HK-2 (cell line): ENCODE measurements at regions not wholly inside any gene's neighbourhood (a gene's known extent, or its start where the extent isn't known, plus 50 kb on each side); places are given as distances from the start of the nearest gene placed in this dataset.

Experiments
- DNase-seq: peaks from one replicate; pipeline ENCODE4 v3.0.0-alpha.2; 2018; ENCODE audit not compliant: unreplicated experiment

GRCh38 chr1:3954170-3955169 lies 54.4 kb upstream of the C1orf174 start:
- peak; percentile 10 for DNase-seq

DNA sequence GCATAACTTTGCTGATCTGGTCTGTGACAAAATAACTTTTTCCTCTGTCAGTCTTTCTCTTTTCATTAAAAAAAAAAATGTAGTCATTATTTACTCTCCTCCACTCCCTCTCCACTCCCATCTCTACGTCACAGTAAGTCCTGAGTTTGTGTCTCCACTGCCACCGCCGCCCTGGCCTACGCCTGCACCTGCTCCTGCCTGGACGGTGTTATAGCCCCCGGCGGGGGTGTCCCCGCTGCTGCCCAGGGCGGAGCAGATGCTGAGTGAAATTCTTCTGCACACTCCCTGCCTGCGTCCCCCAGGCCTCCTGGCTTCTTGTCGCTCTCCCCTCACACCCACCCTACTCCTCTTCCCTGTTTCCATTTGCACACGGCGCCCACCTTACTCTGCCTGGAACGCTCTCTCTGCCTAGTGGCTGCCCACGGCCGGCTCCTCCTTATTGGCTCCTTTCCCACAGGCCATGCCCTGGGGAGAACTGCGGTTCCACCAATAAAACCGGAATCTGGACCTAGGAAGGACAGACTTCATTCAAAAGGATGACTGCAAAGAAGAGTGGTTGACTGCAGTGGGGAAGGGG lies 55.2 kb upstream of the C1orf174 start:
- no peak for DNase-seq

DNA sequence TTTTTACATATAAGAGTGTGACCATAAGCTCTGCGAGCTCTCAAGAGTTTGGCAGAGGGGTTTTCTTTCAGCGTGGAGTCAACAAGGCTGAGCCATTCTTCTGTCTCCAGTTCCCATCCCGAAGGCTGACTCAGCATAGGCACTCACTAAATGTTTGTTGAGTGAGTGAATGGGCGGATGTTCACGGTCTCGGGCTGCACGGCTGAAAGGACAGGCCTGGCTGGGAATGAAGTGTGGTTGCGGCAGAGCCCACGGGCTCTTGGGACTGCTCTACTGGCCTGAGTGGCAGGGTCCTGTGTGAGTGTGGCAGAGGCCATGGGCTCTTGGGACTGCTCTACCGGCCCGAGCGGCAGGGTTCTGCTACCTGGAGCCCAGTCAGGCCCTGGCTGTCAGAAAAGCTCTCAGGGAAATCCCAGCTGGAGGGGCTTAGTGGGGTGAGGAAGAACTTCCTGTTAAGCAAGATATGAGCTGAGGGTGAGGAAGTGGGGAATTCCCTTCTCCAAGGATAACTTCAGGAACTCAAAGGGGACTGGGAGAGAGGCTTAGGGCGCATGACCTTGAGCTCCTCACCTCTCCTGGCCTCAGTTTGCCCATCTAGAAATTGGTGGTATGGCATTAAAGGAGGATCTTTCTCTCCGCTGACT lies 56.6 kb upstream of the C1orf174 start:
- DNase-seq = peak; percentile 65

- DNase-seq = no peak
Measured at GRCh38 chr1:3959361-3959760, 59.3 kb upstream of the C1orf174 start.

GRCh38 chr1:3963554-3963953 lies 63.5 kb upstream of the C1orf174 start:
- DNase-seq = no peak

GRCh38 chr1:3965693-3966092 lies 65.6 kb upstream of the C1orf174 start:
- no peak for DNase-seq

GRCh38 chr1:3968851-3969250 lies 68.8 kb upstream of the C1orf174 start:
- no peak for DNase-seq

GRCh38 chr1:3971981-3972380 lies 71.9 kb upstream of the C1orf174 start:
- no peak for DNase-seq

DNA sequence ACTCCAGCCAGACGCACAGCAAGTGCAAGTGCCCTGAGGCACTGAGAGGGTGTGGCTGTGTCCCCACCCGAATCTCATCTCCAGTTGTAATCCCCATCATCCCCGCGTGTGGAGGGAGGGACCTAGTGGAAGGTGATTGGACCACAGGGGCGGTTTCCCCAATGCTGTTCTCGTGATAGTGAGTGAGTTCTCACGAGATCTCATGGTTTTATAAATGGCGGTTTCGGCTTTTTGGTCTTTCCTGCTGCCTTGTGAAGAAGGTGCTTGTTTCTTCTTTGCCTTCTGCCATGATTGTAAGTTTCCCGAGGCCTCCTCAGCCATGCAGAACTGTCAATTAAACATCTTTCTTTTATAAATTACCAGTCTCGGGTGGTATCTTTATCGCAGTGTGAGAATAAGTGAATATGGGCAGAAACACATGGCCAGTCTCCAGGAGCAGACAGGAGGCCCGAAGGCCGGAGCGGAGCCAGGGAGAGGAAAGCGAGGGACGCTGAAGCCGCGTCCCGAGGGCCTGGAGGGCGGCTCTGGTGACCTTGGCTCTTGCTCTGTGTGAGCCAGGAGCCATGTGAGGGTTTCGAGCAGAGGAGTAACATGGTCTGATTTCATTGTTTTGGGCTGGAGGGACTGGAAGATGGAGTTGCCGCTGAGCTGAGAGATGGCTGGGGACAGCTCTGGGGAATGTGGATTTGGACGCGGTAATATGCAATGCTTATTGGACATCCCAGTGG lies 76.0 kb upstream of the C1orf174 start:
- no peak for DNase-seq

- no peak for DNase-seq
Measured at GRCh38 chr1:3976821-3977220, 76.7 kb upstream of the C1orf174 start.

GRCh38 chr1:3978196-3978989 lies 78.3 kb upstream of the C1orf174 start:
- no peak for DNase-seq

DNA sequence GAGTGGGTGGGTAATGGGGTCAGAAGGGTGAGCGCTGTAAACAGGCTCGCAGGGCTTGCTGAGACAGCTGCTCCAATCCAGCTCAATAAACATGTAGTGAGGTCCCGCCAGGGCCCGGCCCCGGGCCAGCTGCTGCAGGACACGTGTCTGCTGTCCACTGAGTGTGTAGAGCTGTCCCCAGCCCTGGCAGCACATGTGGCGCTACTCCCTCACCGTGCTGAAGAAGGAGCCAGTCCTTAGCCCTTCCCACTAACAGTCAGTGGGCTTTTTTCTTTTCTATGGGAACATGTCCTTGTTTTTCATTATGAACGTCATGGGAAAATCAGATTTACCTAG lies 78.9 kb upstream of the C1orf174 start:
- DNase-seq = no peak

DNA sequence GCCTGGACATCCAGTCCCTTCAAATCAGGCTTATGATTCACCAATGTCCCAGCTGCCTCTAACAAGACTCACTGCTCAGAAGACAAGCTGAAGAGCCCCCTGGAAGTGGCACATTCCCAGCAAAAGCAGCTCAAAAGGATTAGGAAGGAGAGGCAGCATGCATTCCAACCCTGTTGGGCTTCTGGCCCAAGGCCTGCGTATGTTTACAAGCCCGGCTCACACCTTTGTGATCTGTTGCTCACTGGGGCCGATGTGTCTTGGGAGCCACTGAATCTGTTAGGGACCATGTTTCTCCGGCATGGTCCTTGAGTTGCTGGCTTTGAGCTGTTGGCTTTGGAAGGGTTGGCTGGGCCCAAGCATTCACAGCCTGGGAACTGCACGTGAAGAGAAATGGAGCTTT lies 81.2 kb upstream of the C1orf174 start:
- no peak for DNase-seq

DNA sequence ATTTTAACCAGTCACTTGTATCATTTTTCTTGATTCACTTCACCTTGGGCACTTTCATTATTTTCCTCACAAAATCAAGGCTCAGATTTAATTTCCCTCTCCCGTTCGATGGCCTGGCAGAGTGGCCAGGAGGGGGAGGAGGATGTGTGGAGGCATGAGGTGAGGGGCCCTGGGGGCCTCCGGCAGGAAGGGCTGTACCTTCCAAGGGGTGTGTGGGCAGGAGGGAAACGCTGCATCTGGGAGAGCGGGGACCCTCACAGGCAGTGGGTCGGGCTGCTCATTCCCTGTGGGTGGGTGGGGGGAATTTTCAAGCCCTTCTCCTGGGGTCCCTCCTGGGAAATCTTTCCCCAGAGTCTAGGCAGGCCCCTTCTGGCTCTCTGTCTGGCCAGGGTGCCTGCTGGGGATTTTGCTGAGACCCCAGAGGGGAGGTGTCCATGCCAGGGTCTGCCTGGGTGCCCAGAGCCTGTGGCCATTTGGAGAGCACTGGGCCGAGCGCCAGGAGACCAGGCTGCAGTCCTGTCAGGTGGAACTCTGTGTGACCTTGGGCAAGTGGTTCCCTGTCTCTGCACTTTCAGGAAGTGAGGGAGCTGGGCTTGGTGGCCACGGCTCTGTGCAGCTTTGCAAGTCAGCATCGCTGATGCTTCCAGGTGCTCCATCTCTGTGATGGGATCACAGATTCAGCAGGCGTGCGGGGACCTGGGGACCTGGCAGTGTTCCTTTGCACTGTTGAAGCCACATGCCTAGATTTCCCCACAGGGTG lies 81.9 kb upstream of the C1orf174 start:
- DNase-seq = no peak

DNA sequence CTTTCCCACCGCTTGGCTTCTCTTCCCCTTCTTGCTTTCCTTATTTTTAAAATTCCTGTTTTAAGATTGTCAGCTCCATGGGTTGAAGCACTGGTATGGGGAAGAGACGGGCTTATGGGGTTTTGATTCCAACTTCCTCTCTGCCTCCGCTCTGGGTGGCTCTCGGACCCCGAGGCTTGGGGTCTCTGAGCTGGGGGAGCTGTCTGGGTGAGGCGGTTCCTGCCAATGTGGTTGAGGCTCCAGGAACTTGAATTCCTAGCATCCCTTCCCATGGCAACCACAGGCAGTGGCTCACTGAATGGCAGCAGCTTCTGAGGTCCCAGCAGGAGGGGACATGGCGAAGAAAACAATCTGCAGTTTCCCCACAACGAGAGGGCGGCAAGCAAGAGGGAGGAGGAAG lies 83.1 kb upstream of the C1orf174 start:
- no peak for DNase-seq

GRCh38 chr1:3984586-3984985 lies 84.5 kb upstream of the C1orf174 start:
- DNase-seq = no peak

DNA sequence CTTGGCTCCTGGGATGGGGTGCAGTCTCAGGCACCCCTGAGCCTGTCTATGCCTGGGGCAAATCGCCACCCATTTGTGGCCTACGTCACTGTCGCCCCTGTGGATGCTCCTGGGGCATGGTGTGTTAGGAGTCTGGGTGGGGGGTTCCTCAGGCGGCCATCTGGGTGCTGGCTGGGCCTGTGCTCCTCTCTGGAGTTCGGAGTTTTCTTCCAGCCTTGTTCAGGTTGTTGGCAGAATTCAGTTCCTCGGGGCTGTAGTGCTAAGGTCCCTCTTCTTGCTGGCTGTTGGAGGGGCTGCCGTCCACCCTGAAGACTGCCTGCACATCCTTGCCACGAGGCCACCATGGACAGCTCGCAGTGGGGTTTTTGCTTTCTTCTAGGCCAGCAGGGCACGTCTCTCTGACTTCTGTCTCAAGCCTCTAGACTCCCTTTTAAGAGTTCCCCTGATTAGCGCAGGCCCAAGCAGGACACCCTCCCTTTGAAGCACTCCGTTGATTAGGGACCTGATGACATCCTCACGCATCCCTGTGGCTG lies 86.7 kb upstream of the C1orf174 start:
- no peak for DNase-seq

GRCh38 chr1:3987669-3988235 lies 87.7 kb upstream of the C1orf174 start:
- no peak for DNase-seq

GRCh38 chr1:3988431-3988830 lies 88.4 kb upstream of the C1orf174 start:
- no peak for DNase-seq

GRCh38 chr1:3989465-3989864 lies 89.4 kb upstream of the C1orf174 start:
- DNase-seq = no peak
